AG08395 (cell line): ENCODE measurements at regions not wholly inside any gene's neighbourhood (a gene's known extent, or its start where the extent isn't known, plus 50 kb on each side); places are given as distances from the start of the nearest gene placed in this dataset.

Experiments
- DNase-seq: peaks from one replicate; pipeline ENCODE4 v3.0.0; 2012; ENCODE audit warnings: mixed read lengths, low spot score

GRCh38 chr17:27391427-27391826, 64.8 kb upstream of the KSR1 start:
- no peak for DNase-seq

DNA sequence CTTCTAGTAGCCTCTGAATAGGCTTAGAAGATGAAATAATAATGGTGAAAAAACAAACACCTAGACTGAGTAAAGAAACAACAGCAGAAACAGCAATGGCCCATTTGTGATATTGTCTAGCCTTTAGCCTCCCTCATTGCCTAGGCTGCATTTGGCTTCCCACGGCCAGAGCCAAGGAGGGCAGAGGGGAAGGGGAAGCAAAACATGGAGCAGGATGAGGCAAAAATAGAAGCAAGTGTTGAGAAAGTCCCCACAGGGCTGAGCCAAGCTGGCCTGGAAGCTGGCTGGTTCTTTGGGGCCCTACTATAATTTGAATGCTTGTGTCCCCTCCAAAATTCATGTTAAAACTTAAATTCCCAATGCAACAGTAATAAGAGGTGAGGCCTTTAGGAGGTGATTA, 60.2 kb upstream of the KSR1 start:
- no peak for DNase-seq

DNA sequence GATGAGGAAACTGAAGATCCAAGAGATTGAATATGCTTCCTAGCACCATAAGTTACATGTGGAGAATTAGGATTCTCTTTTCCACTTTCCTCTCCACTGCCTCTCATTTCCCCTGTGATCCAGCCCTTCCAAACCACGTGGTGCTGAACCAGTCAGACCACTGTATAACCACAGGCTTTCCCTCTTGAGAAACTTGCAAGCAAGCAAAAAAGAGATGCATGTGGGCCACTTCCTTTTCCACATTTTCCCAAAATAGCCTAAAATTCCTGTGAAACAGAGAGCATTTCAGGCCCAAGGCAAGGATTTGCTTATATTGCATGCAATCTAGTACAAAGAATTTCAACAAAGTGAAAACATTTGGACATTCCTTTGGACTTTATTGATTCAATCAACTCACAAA, 59.3 kb upstream of the KSR1 start:
- DNase-seq, result peak; percentile 79

DNA sequence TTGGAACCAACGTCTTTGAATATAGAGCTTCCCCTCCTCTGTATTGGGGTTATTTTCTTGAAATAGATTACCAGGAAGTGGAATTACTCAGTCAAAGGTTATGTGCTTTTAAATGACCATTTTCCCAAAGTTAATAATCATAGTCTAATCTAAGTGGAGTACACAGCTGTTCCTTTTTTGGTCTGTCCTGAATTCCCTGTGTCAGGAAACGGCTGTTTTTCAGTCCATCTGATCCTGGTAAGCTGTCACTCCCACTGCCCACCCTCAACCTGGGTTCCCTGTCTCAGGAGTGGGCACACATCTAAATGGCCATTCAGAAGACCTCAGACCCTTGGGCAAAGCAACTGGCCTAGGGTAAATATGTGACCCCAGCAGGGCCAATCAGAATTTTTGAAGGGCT, 57.6 kb upstream of the KSR1 start:
- no peak for DNase-seq

GRCh38 chr17:27400991-27401390, 55.3 kb upstream of the KSR1 start:
- no peak for DNase-seq

DNA sequence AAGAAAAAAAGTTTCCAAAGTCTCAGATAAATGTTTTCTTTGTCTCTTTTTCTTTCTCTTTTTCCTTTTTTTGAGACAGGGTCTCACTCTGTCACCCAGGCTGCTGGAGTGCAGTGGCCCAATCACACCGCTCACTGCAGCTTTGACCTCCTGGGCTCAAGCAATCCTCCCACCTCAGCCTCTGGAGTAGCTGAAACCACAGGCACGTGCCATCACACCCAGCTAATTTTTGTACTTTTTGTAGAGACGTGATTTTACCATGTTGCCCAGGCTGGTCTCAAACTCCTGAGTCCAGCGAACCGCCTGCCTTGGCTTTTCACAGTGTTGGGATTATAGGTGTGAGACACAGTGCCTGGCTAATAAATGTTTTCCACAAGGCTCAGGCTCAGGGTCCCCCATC, 53.3 kb upstream of the KSR1 start:
- DNase-seq, result no peak

DNA sequence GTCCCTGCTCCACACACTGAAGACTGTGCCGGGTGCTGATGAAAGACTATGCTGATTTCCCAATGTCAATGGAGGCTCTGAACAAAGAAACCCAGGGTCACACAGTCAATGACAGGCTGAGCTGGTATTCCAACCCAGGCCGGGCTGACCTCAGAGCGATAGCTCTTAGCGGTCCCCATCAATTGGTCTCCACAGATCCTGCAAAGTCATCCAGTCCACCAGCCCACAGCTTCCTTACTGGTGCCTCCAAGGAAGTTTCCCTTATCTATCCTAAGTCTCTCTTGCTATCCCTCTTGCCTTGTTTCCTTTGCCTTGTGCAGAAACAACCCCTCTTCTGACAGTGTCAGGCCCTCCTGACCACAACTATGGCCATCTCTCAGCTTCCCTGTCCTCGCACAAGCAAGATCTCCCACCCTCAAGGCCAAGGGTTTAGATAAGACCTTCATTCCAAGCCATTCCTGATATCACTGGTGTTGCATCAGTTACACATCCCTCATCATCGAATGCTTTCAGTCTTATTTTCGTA, 52.7 kb upstream of the KSR1 start:
- DNase-seq, result no peak

DNA sequence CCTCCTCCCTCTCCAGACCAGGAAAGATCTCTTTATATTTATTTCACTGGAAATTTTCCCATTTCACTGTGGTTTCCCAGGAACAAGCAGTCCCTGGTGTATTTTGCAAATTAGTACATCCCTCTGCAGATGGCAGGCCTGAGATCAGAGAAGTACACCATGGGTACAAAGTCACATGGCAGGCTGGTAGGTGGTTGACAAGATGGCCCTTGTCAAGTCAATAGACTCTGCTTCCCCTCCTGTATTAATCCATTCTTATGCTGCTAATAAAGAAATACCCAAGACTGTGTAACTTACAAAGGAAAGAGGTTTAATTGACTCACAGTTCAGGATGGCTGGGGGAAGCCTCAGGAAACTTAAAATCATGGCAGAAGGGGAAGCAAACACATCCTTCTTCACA, 51.6 kb upstream of the KSR1 start:
- no peak for DNase-seq
